ENCODE measurements at regions not wholly inside any gene's neighbourhood (a gene's known extent, or its start where the extent isn't known, plus 50 kb on each side); places are given as distances from the start of the nearest gene placed in this dataset.

DNA sequence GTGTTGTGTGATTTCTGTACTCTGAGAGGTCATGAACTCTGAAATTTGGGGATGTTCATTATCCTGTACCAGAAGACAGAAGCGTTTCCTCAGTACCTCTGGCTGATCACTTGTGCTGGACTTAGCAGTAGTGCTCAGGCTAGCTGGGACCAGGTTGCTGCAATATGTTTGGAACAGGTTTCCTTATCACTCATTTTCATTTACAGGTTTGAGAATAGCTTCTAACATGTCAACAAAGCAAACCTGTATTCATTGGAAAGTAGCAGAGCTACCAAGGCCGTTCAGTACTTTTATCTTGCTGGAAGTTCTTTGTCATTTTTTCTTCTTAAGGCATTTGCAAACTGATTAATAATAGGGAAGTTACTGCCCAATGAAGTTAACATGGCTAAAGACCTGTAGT lies 242.9 kb upstream of the ANKRD50 start:
- no peak for TF ChIP-seq EZH2 (IDR thresholded peaks at IDR 0.05; ENCODE audit: low read depth)
- TF ChIP-seq, protein P1, sequence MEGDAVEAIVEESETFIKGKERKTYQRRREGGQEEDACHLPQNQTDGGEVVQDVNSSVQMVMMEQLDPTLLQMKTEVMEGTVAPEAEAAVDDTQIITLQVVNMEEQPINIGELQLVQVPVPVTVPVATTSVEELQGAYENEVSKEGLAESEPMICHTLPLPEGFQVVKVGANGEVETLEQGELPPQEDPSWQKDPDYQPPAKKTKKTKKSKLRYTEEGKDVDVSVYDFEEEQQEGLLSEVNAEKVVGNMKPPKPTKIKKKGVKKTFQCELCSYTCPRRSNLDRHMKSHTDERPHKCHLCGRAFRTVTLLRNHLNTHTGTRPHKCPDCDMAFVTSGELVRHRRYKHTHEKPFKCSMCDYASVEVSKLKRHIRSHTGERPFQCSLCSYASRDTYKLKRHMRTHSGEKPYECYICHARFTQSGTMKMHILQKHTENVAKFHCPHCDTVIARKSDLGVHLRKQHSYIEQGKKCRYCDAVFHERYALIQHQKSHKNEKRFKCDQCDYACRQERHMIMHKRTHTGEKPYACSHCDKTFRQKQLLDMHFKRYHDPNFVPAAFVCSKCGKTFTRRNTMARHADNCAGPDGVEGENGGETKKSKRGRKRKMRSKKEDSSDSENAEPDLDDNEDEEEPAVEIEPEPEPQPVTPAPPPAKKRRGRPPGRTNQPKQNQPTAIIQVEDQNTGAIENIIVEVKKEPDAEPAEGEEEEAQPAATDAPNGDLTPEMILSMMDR (conservative IDR thresholded peaks at IDR 0.05) = no peak
- DNase-seq = no peak
- Histone ChIP-seq H3K27ac (no peak overlapping the region), H3K4me1 (replicated peaks; ENCODE audit: insufficient read depth) (peaks cover 9% of the 10 kb centered on the region; the same call in 1 of the 2 replicates), H3K9me3 (ENCODE audit: insufficient read depth, low read depth) (peaks cover 5% of the 10 kb centered on the region; the same call in 1 of the 2 replicates), H3K4me2 (no peak overlapping the region), H4K20me1 (ENCODE audit: insufficient read depth) (no peaks in the 10 kb centered on the region), H2AFZ (no peak overlapping the region), H3F3A (ENCODE audit: insufficient read depth, low read depth) (no peaks in the 10 kb centered on the region), H3K4me3 (no peak overlapping the region), H3K27me3 (ENCODE audit: insufficient read depth, low read depth) (no peaks in the 10 kb centered on the region), H3K79me2 (ENCODE audit: low read depth) (no peaks in the 10 kb centered on the region), H3K36me3 (ENCODE audit: low read depth) (no peaks in the 10 kb centered on the region), H3K9me2 (ENCODE audit: insufficient read depth) (no peaks in the 10 kb centered on the region)
- ChIA-PET POLR2A (ENCODE audit: unreplicated experiment) (no interaction called here), CTCF (no interaction called here)
- intact Hi-C loops (cut with micrococcal nuclease; ENCODE audit: unreplicated experiment) = no loop called here
- no TSS peak for BruUV-seq (replicated peaks)

DNA sequence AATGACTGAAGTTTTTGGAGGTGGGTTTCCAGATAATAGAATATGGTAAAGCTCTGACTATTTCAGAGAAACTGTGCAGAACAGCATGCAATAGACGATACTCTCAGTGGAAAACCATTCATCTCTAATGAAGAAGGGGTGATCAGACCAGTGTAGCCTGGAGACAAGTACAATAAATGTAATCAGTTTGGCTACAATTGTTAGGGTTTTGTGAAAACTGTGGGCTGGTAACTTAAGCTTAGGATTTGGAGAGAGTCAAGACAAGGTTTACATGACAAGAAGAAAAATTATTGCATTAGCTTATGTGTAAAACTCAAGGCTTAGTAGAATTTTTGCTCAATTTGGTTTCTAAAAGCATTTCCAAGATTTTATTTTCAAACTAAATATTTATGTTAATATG lies 241.5 kb upstream of the ANKRD50 start:
- no peak overlapping the region for H3K4me3 ChIP-seq
- intact Hi-C loops (cut with micrococcal nuclease; ENCODE audit: unreplicated experiment) = no loop called here
- BruUV-seq (replicated peaks) = no TSS peak
- ChIA-PET POLR2A (ENCODE audit: unreplicated experiment) (no interaction called here), CTCF (no interaction called here)
- no peak overlapping the region for H3K4me2 ChIP-seq
- H3K79me2 ChIP-seq (ENCODE audit: low read depth) = no peaks in the 10 kb centered on the region
- H3K27me3 ChIP-seq (ENCODE audit: insufficient read depth, low read depth) = no peaks in the 10 kb centered on the region
- no peaks in the 10 kb centered on the region for H3K9me2 ChIP-seq (ENCODE audit: insufficient read depth)
- no peak overlapping the region for H3K27ac ChIP-seq
- H3K4me1 ChIP-seq (replicated peaks; ENCODE audit: insufficient read depth) = peaks cover 9% of the 10 kb centered on the region; the same call in 1 of the 2 replicates
- H3K9me3 ChIP-seq (ENCODE audit: insufficient read depth, low read depth) = no peaks in the 10 kb centered on the region
- no peak for DNase-seq
- no peak overlapping the region for H2AFZ ChIP-seq
- TF ChIP-seq EZH2 (IDR thresholded peaks at IDR 0.05; ENCODE audit: low read depth) = no peak
- TF ChIP-seq, protein P1 (conservative IDR thresholded peaks at IDR 0.05) = no peak
- H3K36me3 ChIP-seq (ENCODE audit: low read depth) = no peaks in the 10 kb centered on the region
- H4K20me1 ChIP-seq (ENCODE audit: insufficient read depth) = no peaks in the 10 kb centered on the region
- H3F3A ChIP-seq (ENCODE audit: insufficient read depth, low read depth) = no peaks in the 10 kb centered on the region

DNA sequence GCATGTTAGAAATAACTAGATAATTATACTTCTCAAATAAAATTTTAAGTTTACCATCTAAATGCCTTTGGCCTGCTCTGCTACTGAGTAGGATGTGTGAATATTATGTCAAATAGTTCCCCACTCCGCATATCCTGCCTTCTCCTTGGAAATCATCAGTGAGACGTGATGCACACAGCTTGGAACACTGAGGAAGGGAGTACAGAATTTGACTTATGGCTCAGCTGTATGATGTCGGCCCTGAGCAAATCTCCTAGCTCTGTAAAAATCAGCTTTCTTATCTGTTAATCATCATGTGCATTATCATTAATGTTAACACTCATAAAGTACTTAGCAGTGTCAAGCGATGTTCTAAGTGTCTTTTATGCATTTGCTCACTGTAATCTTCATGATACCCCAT lies 241.0 kb upstream of the ANKRD50 start:
- Histone ChIP-seq H3K4me1 (replicated peaks; ENCODE audit: insufficient read depth) (peaks cover 9% of the 10 kb centered on the region; the same call in 1 of the 2 replicates), H3K9me3 (ENCODE audit: insufficient read depth, low read depth) (no peaks in the 10 kb centered on the region; the same call in 1 of the 2 replicates), H3F3A (ENCODE audit: insufficient read depth, low read depth) (no peaks in the 10 kb centered on the region), H3K27ac (no peak overlapping the region), H3K36me3 (ENCODE audit: low read depth) (no peaks in the 10 kb centered on the region), H2AFZ (no peak overlapping the region), H3K4me3 (no peak overlapping the region), H4K20me1 (ENCODE audit: insufficient read depth) (no peaks in the 10 kb centered on the region), H3K4me2 (no peak overlapping the region), H3K79me2 (ENCODE audit: low read depth) (no peaks in the 10 kb centered on the region), H3K9me2 (ENCODE audit: insufficient read depth) (no peaks in the 10 kb centered on the region), H3K27me3 (ENCODE audit: insufficient read depth, low read depth) (no peaks in the 10 kb centered on the region)
- TF ChIP-seq, protein P1 (conservative IDR thresholded peaks at IDR 0.05) = no peak
- no peak for TF ChIP-seq EZH2 (IDR thresholded peaks at IDR 0.05; ENCODE audit: low read depth)
- BruUV-seq (replicated peaks) = no TSS peak
- ChIA-PET CTCF (no interaction called here), POLR2A (ENCODE audit: unreplicated experiment) (no interaction called here)
- intact Hi-C loops (cut with micrococcal nuclease; ENCODE audit: unreplicated experiment) = no loop called here
- DNase-seq = no peak
